ENCODE measurements at regions not wholly inside any gene's neighbourhood (a gene's known extent, or its start where the extent isn't known, plus 50 kb on each side); places are given as distances from the start of the nearest gene placed in this dataset.

DNA sequence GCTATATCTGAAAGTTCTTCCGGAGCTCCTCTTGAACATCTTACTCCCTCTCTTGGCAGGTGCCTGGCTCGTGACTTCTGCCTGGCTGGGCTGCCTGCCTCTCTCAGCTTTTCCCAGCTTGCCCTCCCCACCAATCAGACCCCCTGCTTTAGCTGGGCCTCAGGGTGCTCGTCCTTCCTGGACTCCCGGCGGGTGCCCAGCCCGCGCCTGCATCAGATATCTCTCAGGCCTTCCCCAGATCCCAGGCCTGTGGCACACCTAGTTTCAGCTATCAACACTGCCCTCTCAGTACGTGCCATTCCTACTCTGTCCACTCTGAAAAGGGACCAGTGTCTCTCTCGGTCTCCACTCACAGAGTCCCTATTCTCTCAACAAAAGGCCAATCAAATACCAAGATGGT lies 96.5 kb upstream of the CLDN14 start:
- TF ChIP-seq, protein P1, sequence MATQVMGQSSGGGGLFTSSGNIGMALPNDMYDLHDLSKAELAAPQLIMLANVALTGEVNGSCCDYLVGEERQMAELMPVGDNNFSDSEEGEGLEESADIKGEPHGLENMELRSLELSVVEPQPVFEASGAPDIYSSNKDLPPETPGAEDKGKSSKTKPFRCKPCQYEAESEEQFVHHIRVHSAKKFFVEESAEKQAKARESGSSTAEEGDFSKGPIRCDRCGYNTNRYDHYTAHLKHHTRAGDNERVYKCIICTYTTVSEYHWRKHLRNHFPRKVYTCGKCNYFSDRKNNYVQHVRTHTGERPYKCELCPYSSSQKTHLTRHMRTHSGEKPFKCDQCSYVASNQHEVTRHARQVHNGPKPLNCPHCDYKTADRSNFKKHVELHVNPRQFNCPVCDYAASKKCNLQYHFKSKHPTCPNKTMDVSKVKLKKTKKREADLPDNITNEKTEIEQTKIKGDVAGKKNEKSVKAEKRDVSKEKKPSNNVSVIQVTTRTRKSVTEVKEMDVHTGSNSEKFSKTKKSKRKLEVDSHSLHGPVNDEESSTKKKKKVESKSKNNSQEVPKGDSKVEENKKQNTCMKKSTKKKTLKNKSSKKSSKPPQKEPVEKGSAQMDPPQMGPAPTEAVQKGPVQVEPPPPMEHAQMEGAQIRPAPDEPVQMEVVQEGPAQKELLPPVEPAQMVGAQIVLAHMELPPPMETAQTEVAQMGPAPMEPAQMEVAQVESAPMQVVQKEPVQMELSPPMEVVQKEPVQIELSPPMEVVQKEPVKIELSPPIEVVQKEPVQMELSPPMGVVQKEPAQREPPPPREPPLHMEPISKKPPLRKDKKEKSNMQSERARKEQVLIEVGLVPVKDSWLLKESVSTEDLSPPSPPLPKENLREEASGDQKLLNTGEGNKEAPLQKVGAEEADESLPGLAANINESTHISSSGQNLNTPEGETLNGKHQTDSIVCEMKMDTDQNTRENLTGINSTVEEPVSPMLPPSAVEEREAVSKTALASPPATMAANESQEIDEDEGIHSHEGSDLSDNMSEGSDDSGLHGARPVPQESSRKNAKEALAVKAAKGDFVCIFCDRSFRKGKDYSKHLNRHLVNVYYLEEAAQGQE (IDR thresholded peaks at IDR 0.05; ENCODE audit: insufficient replicate concordance, low read depth): no peak
- TF ChIP-seq SPI1 (IDR thresholded peaks at IDR 0.05; ENCODE audit: borderline replicate concordance, low read depth) (no peak), CTCF (IDR thresholded peaks at IDR 0.05; ENCODE audit: insufficient read depth, low read length) (no peak), GABPA (IDR thresholded peaks at IDR 0.05; ENCODE audit: low read depth) (no peak), POLR2AphosphoS5 (IDR thresholded peaks at IDR 0.05; ENCODE audit: low read depth) (no peak)
